GM12878 (cell line): ENCODE measurements at regions not wholly inside any gene's neighbourhood (a gene's known extent, or its start where the extent isn't known, plus 50 kb on each side); places are given as distances from the start of the nearest gene placed in this dataset.
A peak's percentile ranks its signal among the peaks of the same experiment; 100 is the strongest.

Source experiments
- ATAC-seq: fragments of 200-7000 bp; cut with Tn5 transposase; 3 replicates; pipeline ENCODE4 v1.9.1; 2020; ENCODE audit warnings: mild to moderate bottlenecking, moderate library complexity
- BruUV-seq: library from RNA; stranded (reverse); fragments of 400-500 nt; replicated peaks from 2 replicates; lab custom pipeline; 2021; lab: Mats Ljungman, UMichigan
- CTCF ChIA-PET: fragments of 300-600 bp; sonication (Branson Sonifier 250); formaldehyde crosslinking; extraction: SDS; loops from one replicate; lab custom pipeline; 2021; ENCODE audit warnings: inconsistent platforms; lab: Yijun Ruan, JAX
- POLR2A ChIA-PET: fragments of 350-600 bp; formaldehyde crosslinking; extraction: SDS; loops from one replicate; lab custom pipeline; 2021; ENCODE audit warnings: inconsistent platforms; lab: Charles Lee
- RAD21 ChIA-PET: fragments of 300-600 bp; sonication (Branson Sonifier 250); formaldehyde crosslinking; loops from one replicate; lab custom pipeline; 2023; ENCODE audit warnings: antibody characterized with exemption; ENCODE audit not compliant: unreplicated experiment; lab: Charles Lee
- SMC1A ChIA-PET: fragments of 300-600 bp; sonication (Branson Sonifier 250); formaldehyde crosslinking; loops from one replicate; lab custom pipeline; 2023; ENCODE audit not compliant: unreplicated experiment, uncharacterized antibody; lab: Charles Lee
- DNase-seq: peaks from one replicate; pipeline ENCODE4 v3.0.0-alpha.2; 2011; ENCODE audit warnings: low read depth, low spot score
- FAIRE-seq: peaks from 3 replicates; lab custom pipeline; 2011; peaks lifted over from hg19 to GRCh38; lab: Jason Lieb, UNC
- H2AFZ ChIP-seq: 2 replicates; pipeline ENCODE4 v1.6.0; 2011; ENCODE audit warnings: low read depth, low read length, control low read depth; ENCODE audit not compliant: control insufficient read depth
- H3K27ac ChIP-seq: 2 replicates; pipeline ENCODE4 v1.5.1; 2011; ENCODE audit warnings: control low read depth; ENCODE audit not compliant: control insufficient read depth, insufficient read depth
- H3K27me3 ChIP-seq, 2 experiments: replicated peaks in 1 of 2; 2 replicates each; pipeline versions ENCODE4 v1.6.0 to v1.6.1; 2011; ENCODE audit warnings: low read length in 1 of 2; ENCODE audit not compliant: control insufficient read depth in 2 of 2, insufficient read depth in 2 of 2
- H3K36me3 ChIP-seq, 2 experiments: 2 replicates each; pipeline ENCODE4 v1.5.1; 2011; ENCODE audit warnings: low read length in 1 of 2; ENCODE audit not compliant: control insufficient read depth in 2 of 2, insufficient read depth in 2 of 2
- H3K4me1 ChIP-seq: 2 replicates; pipeline ENCODE4 v1.6.1; 2011; ENCODE audit warnings: mild to moderate bottlenecking, low read length, moderate library complexity, mixed read lengths; ENCODE audit not compliant: control insufficient read depth, insufficient read depth
- H3K4me2 ChIP-seq: 2 replicates; pipeline ENCODE4 v1.6.0; 2011; ENCODE audit warnings: control low read depth; ENCODE audit not compliant: control insufficient read depth, insufficient read depth
- H3K4me3 ChIP-seq: fragments of 200-600 bp; sonication (generic); 2 replicates; pipeline ENCODE4 v1.5.1; 2016
- H3K79me2 ChIP-seq: 2 replicates; pipeline ENCODE4 v1.6.0; 2011; ENCODE audit warnings: low read length; ENCODE audit not compliant: control insufficient read depth, insufficient read depth
- H3K9ac ChIP-seq: 2 replicates; pipeline ENCODE4 v1.8.0; 2011; ENCODE audit warnings: low read length, control low read depth, mixed read lengths; ENCODE audit not compliant: control insufficient read depth, insufficient read depth
- H3K9me3 ChIP-seq: replicated peaks from 3 replicates; pipeline ENCODE4 v1.5.1; 2011; ENCODE audit warnings: mild to moderate bottlenecking, low read length; ENCODE audit not compliant: control insufficient read depth, insufficient read depth
- H4K20me1 ChIP-seq: 2 replicates; pipeline ENCODE4 v1.6.0; 2011; ENCODE audit not compliant: control insufficient read depth, insufficient read depth
- CUX1 ChIP-seq: IDR thresholded peaks from 2 replicates; pipeline ENCODE4 v1.6.1; 2012; ENCODE audit warnings: improper control_type of control experiment, low read depth, low read length; ENCODE audit not compliant: insufficient replicate concordance
- MEF2A ChIP-seq: IDR thresholded peaks from 2 replicates; pipeline ENCODE4 v1.6.1; 2011; ENCODE audit warnings: low read depth, mild to moderate bottlenecking, low read length, moderate library complexity; ENCODE audit not compliant: insufficient read depth
- RUNX3 ChIP-seq: IDR thresholded peaks from 2 replicates; pipeline ENCODE4 v1.6.1; 2012; ENCODE audit warnings: low read length, inconsistent platforms
- SPI1 ChIP-seq: IDR thresholded peaks from 2 replicates; pipeline ENCODE4 v1.6.1; 2011; ENCODE audit warnings: low read depth, mild to moderate bottlenecking, low read length, moderate library complexity, borderline replicate concordance; ENCODE audit not compliant: insufficient read depth
- SREBF1 ChIP-seq: IDR thresholded peaks from 2 replicates; pipeline ENCODE4 v1.6.1; 2012; ENCODE audit warnings: mild to moderate bottlenecking, low read length
- WGBS: methylation state at CpG from one replicate; pipeline ENCODE4 v1.1.6; 2016; ENCODE audit warnings: low lambda C conversion rate; ENCODE audit not compliant: insufficient replicate concordance, insufficient coverage; ENCODE audit errors: missing lambda C conversion rate; 5-methylcytosine and 5-hydroxymethylcytosine counted together
- in situ Hi-C: fragments of 300-500 bp; cut with MboI; formaldehyde crosslinking; loops from 9 replicates; pipeline ENCODE4 v1.14.3; 2018; ENCODE audit warnings: mixed read lengths
- intact Hi-C: fragments of 100-400 bp; cut with micrococcal nuclease; formaldehyde crosslinking; loops from one replicate; pipeline ENCODE4 v1.14.2; 2022; ENCODE audit not compliant: unreplicated experiment

- H3K9ac ChIP-seq, result no peak overlapping the region
- ChIA-PET SMC1A (interaction anchor here (0.6 to 2.0 kb wide), 4 partner anchors 9 to 15 kb away, joined by 3 to 10 read pairs (median 4); no protein-coding TSS in a partner anchor), POLR2A (interaction anchor here (0.8 to 1.2 kb wide), 3 partner anchors 8 to 16 kb away, joined by 3 to 7 read pairs (median 3); no protein-coding TSS in a partner anchor), RAD21 (no interaction called here), CTCF (no interaction called here)
- DNase-seq (no peak), FAIRE-seq (no peak), ATAC-seq (no peak)
- no peaks in the 10 kb centered on the region for H3K79me2 ChIP-seq
- H3K27ac ChIP-seq, result no peak overlapping the region
- H3K27me3 ChIP-seq, result no peaks in the 10 kb centered on the region
- H3K9me3 ChIP-seq, result peaks cover 23% of the 10 kb centered on the region
- TF ChIP-seq CUX1 (no peak), RUNX3 (peak; percentile 63), SREBF1 (no peak), MEF2A (no peak), SPI1 (no peak)
- in situ Hi-C loops (no loop called here), intact Hi-C loops (no loop called here)
- no peaks in the 10 kb centered on the region for H4K20me1 ChIP-seq
- WGBS, result 92% methylated on average over 1 of the region's 1 CpG
- no peaks in the 10 kb centered on the region for H3K4me1 ChIP-seq
- no peaks in the 10 kb centered on the region for H3K36me3 ChIP-seq
- H3K4me2 ChIP-seq, result no peak overlapping the region
- BruUV-seq, result no TSS peak
- H3K4me3 ChIP-seq, result no peak overlapping the region
- H2AFZ ChIP-seq, result no peak overlapping the region
These were observed 262.8 kb downstream of the ZEB2 start for GRCh38 chr2:144256996-144257707.
